GM23338 (cell line): ENCODE measurements at regions not wholly inside any gene's neighbourhood (a gene's known extent, or its start where the extent isn't known, plus 50 kb on each side); places are given as distances from the start of the nearest gene placed in this dataset.

Source experiments
- ATAC-seq: fragments of 200-7000 bp; cut with Tn5 transposase; 3 replicates; pipeline ENCODE4 v1.9.1; 2020
- DNase-seq: peaks from one replicate; pipeline ENCODE4 v3.0.0-alpha.2; 2015; ENCODE audit warnings: low spot score
- H2AFZ ChIP-seq: fragments of 200-600 bp; sonication (generic); 2 replicates; pipeline ENCODE4 v1.8.0; 2016; ENCODE audit warnings: antibody characterized with exemption, mild to moderate bottlenecking, moderate library complexity
- H3F3A ChIP-seq: fragments of 200-600 bp; sonication (generic); replicated peaks from 2 replicates; pipeline ENCODE4 v1.8.0; 2017; ENCODE audit warnings: antibody characterized with exemption, mixed run types, low read depth
- H3K27ac ChIP-seq: fragments of 200-600 bp; sonication (generic); 2 replicates; pipeline ENCODE4 v1.6.1; 2016; ENCODE audit warnings: low read depth
- H3K27me3 ChIP-seq: fragments of 200-600 bp; sonication (generic); 2 replicates; pipeline ENCODE4 v1.8.0; 2016; ENCODE audit warnings: mild to moderate bottlenecking, mixed run types, moderate library complexity; ENCODE audit not compliant: insufficient read depth
- H3K36me3 ChIP-seq: fragments of 200-600 bp; sonication (generic); 2 replicates; pipeline ENCODE4 v1.8.0; 2016; ENCODE audit warnings: mild to moderate bottlenecking; ENCODE audit not compliant: insufficient read depth
- H3K4me1 ChIP-seq: fragments of 200-600 bp; sonication (generic); 2 replicates; pipeline ENCODE4 v1.8.0; 2016; ENCODE audit warnings: mild to moderate bottlenecking, moderate library complexity; ENCODE audit not compliant: insufficient read depth
- H3K4me2 ChIP-seq: fragments of 200-600 bp; sonication (generic); 2 replicates; pipeline ENCODE4 v1.7.1; 2017; ENCODE audit warnings: mixed run types
- H3K4me3 ChIP-seq: fragments of 200-600 bp; sonication (generic); 2 replicates; pipeline ENCODE4 v1.6.1; 2016; ENCODE audit warnings: mixed run types
- H3K79me2 ChIP-seq: fragments of 200-600 bp; sonication (generic); replicated peaks from 2 replicates; pipeline ENCODE4 v1.8.0; 2017; ENCODE audit warnings: mild to moderate bottlenecking; ENCODE audit not compliant: insufficient read depth
- H3K9me2 ChIP-seq: fragments of 200-600 bp; sonication (generic); 2 replicates; pipeline ENCODE4 v1.8.0; 2017; ENCODE audit not compliant: insufficient read depth
- H4K20me1 ChIP-seq: fragments of 200-600 bp; sonication (generic); replicated peaks from 2 replicates; pipeline ENCODE4 v1.8.0; 2017; ENCODE audit warnings: mild to moderate bottlenecking; ENCODE audit not compliant: insufficient read depth
- H3K27ac Mint-ChIP-seq: 2 replicates; pipeline ENCODE4 v1.8.0; 2020; ENCODE audit warnings: inconsistent platforms, mild to moderate bottlenecking, moderate library complexity, mixed read lengths
- H3K27me3 Mint-ChIP-seq: 3 replicates; pipeline ENCODE4 v1.8.0; 2022; ENCODE audit warnings: low read depth, mild to moderate bottlenecking, moderate library complexity, mixed read lengths, inconsistent platforms; ENCODE audit not compliant: insufficient read depth, poor library complexity
- H3K36me3 Mint-ChIP-seq: 3 replicates; pipeline ENCODE4 v1.8.0; 2021; ENCODE audit warnings: low read depth, mild to moderate bottlenecking, inconsistent platforms, moderate library complexity, mixed read lengths
- H3K4me1 Mint-ChIP-seq: 3 replicates; pipeline ENCODE4 v1.8.0; 2020; ENCODE audit warnings: mild to moderate bottlenecking, inconsistent platforms, mixed read lengths
- H3K4me3 Mint-ChIP-seq: 3 replicates; pipeline ENCODE4 v1.8.0; 2021; ENCODE audit warnings: moderate library complexity, mild to moderate bottlenecking, inconsistent platforms, mixed read lengths
- H3K9me3 Mint-ChIP-seq: 3 replicates; pipeline ENCODE4 v1.8.0; 2020; ENCODE audit warnings: moderate library complexity, mild to moderate bottlenecking, inconsistent platforms, mixed read lengths
- CREB1 ChIP-seq: fragments of 250-450 bp; sonication (Bioruptor Pico); IDR thresholded peaks from 2 replicates; pipeline ENCODE4 v1.5.0; 2020; ENCODE audit warnings: low read depth, mild to moderate bottlenecking, moderate library complexity
- EZH2phosphoT487 ChIP-seq: fragments of 200-600 bp; sonication (generic); IDR thresholded peaks from one replicate; pipeline ENCODE4 v1.8.1; 2018; ENCODE audit warnings: antibody characterized with exemption; ENCODE audit not compliant: unreplicated experiment
- JUNB ChIP-seq: IDR thresholded peaks from one replicate; pipeline ENCODE4 v1.6.1; 2016; ENCODE audit warnings: antibody characterized with exemption; ENCODE audit not compliant: unreplicated experiment
- ZNF114 ChIP-seq: fragments of 250-450 bp; sonication (Bioruptor Pico); IDR thresholded peaks from 2 replicates; pipeline ENCODE4 v1.5.0; 2020; ENCODE audit warnings: mild to moderate bottlenecking, moderate library complexity
- ZNF462 ChIP-seq: fragments of 250-450 bp; sonication (Bioruptor Pico); IDR thresholded peaks from 2 replicates; pipeline ENCODE4 v1.5.0; 2020; ENCODE audit warnings: mild to moderate bottlenecking, moderate library complexity
- TF ChIP-seq, protein P1 (sequence below): IDR thresholded peaks from one replicate; pipeline ENCODE4 v1.6.1; 2018; ENCODE audit warnings: antibody characterized with exemption; ENCODE audit not compliant: unreplicated experiment

GRCh38 chr13:34437873-34438272, 504.2 kb upstream of the NBEA start (continued):
- TF ChIP-seq ZNF462 (CRISPR knock-in tag) (no peak), CREB1 (CRISPR knock-in tag) (no peak)

GRCh38 chr13:34452831-34453230, 489.2 kb upstream of the NBEA start:
- no peaks in the 10 kb centered on the region for H4K20me1 ChIP-seq
- Mint-ChIP-seq H3K27me3 (no peaks in the 10 kb centered on the region), H3K4me1 (no peaks in the 10 kb centered on the region), H3K27ac (no peak overlapping the region), H3K36me3 (no peaks in the 10 kb centered on the region), H3K9me3 (no peaks in the 10 kb centered on the region), H3K4me3 (no peak overlapping the region)
- DNase-seq (no peak), ATAC-seq (no peak)
- no peak overlapping the region for H3K4me3 ChIP-seq
- H3F3A ChIP-seq: no peaks in the 10 kb centered on the region
- H3K9me2 ChIP-seq: peaks cover 11% of the 10 kb centered on the region
- no peak overlapping the region for H3K27ac ChIP-seq
- TF ChIP-seq, protein P1, sequence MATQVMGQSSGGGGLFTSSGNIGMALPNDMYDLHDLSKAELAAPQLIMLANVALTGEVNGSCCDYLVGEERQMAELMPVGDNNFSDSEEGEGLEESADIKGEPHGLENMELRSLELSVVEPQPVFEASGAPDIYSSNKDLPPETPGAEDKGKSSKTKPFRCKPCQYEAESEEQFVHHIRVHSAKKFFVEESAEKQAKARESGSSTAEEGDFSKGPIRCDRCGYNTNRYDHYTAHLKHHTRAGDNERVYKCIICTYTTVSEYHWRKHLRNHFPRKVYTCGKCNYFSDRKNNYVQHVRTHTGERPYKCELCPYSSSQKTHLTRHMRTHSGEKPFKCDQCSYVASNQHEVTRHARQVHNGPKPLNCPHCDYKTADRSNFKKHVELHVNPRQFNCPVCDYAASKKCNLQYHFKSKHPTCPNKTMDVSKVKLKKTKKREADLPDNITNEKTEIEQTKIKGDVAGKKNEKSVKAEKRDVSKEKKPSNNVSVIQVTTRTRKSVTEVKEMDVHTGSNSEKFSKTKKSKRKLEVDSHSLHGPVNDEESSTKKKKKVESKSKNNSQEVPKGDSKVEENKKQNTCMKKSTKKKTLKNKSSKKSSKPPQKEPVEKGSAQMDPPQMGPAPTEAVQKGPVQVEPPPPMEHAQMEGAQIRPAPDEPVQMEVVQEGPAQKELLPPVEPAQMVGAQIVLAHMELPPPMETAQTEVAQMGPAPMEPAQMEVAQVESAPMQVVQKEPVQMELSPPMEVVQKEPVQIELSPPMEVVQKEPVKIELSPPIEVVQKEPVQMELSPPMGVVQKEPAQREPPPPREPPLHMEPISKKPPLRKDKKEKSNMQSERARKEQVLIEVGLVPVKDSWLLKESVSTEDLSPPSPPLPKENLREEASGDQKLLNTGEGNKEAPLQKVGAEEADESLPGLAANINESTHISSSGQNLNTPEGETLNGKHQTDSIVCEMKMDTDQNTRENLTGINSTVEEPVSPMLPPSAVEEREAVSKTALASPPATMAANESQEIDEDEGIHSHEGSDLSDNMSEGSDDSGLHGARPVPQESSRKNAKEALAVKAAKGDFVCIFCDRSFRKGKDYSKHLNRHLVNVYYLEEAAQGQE: no peak
- TF ChIP-seq ZNF114 (no peak), JUNB (no peak), EZH2phosphoT487 (no peak)
- H3K36me3 ChIP-seq: no peaks in the 10 kb centered on the region
- no peaks in the 10 kb centered on the region for H3K27me3 ChIP-seq
- H3K79me2 ChIP-seq: no peaks in the 10 kb centered on the region
- H3K4me2 ChIP-seq: no peak overlapping the region
- no peaks in the 10 kb centered on the region for H3K4me1 ChIP-seq
- H2AFZ ChIP-seq: no peak overlapping the region
